ENCODE measurements at regions not wholly inside any gene's neighbourhood (a gene's known extent, or its start where the extent isn't known, plus 50 kb on each side); places are given as distances from the start of the nearest gene placed in this dataset.

DNA sequence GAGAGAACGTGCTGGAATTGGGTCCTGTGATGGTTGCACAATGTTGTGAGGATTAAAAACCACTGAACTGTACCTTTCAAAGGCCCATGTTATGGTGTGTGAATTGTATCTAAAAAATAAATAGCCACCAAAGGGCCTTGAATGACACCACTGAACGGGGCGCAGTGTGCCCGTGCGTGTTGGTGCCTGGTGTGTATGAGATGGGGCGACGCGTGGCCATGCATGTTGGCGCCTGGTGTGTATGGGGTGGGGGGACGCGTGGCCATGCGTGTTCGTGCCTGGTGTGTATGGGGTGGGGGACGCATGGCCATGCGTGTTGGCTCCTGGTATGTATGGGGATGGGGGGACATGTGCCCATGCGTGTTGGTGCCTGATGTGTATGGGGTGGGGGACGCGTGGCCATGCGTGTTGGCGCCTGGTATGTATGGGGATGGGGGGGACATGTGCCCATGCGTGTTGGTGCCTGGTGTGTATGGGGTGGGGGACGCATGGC is 66.6 kb upstream of the HELT start:
- H3K27me3 ChIP-seq (ENCODE audit: low read depth, low read length) = no peaks in the 10 kb centered on the region

DNA sequence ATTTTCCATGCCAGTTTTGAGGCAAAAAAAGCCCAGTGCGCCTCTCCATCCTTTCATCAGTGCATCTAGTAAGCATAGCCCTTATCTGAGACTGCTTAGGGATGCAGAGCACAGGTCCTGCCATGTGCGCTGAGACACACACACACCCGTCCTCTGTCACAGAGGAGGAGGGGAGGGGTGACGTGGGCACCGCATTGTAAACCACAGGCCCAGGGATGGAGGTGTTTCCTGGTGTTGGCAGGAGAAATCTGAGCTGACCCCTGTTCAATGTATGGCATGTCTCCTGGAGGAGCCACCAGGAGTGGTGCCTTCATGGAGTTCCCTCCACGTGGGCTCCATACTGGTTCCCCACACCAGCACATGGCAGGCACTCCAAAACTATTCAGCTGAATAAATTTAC is 65.8 kb upstream of the HELT start:
- Histone ChIP-seq H3K4me1 (ENCODE audit: low read length) (no peaks in the 10 kb centered on the region), H3K27ac (ENCODE audit: low read length) (no peak overlapping the region), H3K27me3 (ENCODE audit: low read depth, low read length) (no peaks in the 10 kb centered on the region), H3K4me3 (ENCODE audit: low read length) (no peak overlapping the region), H3K36me3 (replicated peaks; ENCODE audit: low read depth, low read length) (no peaks in the 10 kb centered on the region), H3K9ac (ENCODE audit: low read length) (no peak overlapping the region), H3K9me3 (ENCODE audit: insufficient read depth, low read length) (no peaks in the 10 kb centered on the region), H3K79me2 (ENCODE audit: low read length) (no peaks in the 10 kb centered on the region), H3K4me2 (ENCODE audit: low read length) (no peak overlapping the region), H2AFZ (ENCODE audit: low read depth, low read length) (no peak overlapping the region), H4K20me1 (ENCODE audit: insufficient read depth, low read length) (no peaks in the 10 kb centered on the region)
- TF ChIP-seq, protein P1, sequence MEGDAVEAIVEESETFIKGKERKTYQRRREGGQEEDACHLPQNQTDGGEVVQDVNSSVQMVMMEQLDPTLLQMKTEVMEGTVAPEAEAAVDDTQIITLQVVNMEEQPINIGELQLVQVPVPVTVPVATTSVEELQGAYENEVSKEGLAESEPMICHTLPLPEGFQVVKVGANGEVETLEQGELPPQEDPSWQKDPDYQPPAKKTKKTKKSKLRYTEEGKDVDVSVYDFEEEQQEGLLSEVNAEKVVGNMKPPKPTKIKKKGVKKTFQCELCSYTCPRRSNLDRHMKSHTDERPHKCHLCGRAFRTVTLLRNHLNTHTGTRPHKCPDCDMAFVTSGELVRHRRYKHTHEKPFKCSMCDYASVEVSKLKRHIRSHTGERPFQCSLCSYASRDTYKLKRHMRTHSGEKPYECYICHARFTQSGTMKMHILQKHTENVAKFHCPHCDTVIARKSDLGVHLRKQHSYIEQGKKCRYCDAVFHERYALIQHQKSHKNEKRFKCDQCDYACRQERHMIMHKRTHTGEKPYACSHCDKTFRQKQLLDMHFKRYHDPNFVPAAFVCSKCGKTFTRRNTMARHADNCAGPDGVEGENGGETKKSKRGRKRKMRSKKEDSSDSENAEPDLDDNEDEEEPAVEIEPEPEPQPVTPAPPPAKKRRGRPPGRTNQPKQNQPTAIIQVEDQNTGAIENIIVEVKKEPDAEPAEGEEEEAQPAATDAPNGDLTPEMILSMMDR (IDR thresholded peaks at IDR 0.05; ENCODE audit: low read depth, low read length) = no peak
- TF ChIP-seq EZH2phosphoT487 (IDR thresholded peaks at IDR 0.05; ENCODE audit: low read depth) = no peak

More for the DNA sequence above, 66.6 kb upstream of the HELT start:
- no peaks in the 10 kb centered on the region for H3K36me3 ChIP-seq (replicated peaks; ENCODE audit: low read depth, low read length)
- H3K9ac ChIP-seq (ENCODE audit: low read length) = no peak overlapping the region
- no peak overlapping the region for H2AFZ ChIP-seq (ENCODE audit: low read depth, low read length)
- TF ChIP-seq, protein P1 (IDR thresholded peaks at IDR 0.05; ENCODE audit: low read depth, low read length) = no peak
- no peak for TF ChIP-seq EZH2phosphoT487 (IDR thresholded peaks at IDR 0.05; ENCODE audit: low read depth)
- H3K4me3 ChIP-seq (ENCODE audit: low read length) = no peak overlapping the region
- H3K4me2 ChIP-seq (ENCODE audit: low read length) = no peak overlapping the region
- H3K9me3 ChIP-seq (ENCODE audit: insufficient read depth, low read length) = no peaks in the 10 kb centered on the region
- H3K79me2 ChIP-seq (ENCODE audit: low read length) = no peaks in the 10 kb centered on the region
- no peaks in the 10 kb centered on the region for H3K4me1 ChIP-seq (ENCODE audit: low read length)
- no peaks in the 10 kb centered on the region for H4K20me1 ChIP-seq (ENCODE audit: insufficient read depth, low read length)
- no peak overlapping the region for H3K27ac ChIP-seq (ENCODE audit: low read length)

DNA sequence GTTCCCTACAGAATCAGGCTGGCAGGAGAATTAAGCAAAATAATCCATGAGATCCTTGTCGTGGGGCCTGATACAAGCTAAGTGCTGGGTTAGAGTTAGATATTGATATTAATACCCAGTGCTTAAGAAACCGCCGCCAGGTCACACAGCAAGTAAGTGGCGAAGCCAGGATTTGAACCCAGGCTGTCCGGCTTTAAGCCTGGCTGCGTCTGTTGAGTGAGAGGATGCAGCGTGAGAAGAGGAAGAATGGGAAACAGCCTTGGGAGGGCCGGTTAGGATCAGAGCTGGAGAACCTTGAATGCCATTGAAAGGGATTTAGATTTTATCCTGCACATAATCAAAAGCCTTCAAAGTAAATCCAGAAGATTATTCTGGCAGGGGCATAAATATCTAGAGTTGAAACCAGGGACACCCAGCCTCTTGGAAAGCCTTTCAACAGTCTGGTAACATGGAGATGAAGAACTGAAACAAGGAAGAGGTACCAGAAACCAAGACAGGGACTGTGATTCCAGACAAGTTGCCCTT is 64.8 kb upstream of the HELT start:
- Histone ChIP-seq H3K27ac (ENCODE audit: low read length) (no peak overlapping the region), H3K27me3 (ENCODE audit: low read depth, low read length) (no peaks in the 10 kb centered on the region), H3K4me1 (ENCODE audit: low read length) (no peaks in the 10 kb centered on the region), H3K9ac (ENCODE audit: low read length) (no peak overlapping the region), H4K20me1 (ENCODE audit: insufficient read depth, low read length) (no peaks in the 10 kb centered on the region), H3K4me2 (ENCODE audit: low read length) (no peak overlapping the region), H3K9me3 (ENCODE audit: insufficient read depth, low read length) (no peaks in the 10 kb centered on the region), H3K36me3 (replicated peaks; ENCODE audit: low read depth, low read length) (no peaks in the 10 kb centered on the region), H3K4me3 (ENCODE audit: low read length) (no peak overlapping the region), H3K79me2 (ENCODE audit: low read length) (no peaks in the 10 kb centered on the region), H2AFZ (ENCODE audit: low read depth, low read length) (no peak overlapping the region)
- TF ChIP-seq EZH2phosphoT487 (IDR thresholded peaks at IDR 0.05; ENCODE audit: low read depth) = no peak
- TF ChIP-seq, protein P1 (IDR thresholded peaks at IDR 0.05; ENCODE audit: low read depth, low read length) = no peak

DNA sequence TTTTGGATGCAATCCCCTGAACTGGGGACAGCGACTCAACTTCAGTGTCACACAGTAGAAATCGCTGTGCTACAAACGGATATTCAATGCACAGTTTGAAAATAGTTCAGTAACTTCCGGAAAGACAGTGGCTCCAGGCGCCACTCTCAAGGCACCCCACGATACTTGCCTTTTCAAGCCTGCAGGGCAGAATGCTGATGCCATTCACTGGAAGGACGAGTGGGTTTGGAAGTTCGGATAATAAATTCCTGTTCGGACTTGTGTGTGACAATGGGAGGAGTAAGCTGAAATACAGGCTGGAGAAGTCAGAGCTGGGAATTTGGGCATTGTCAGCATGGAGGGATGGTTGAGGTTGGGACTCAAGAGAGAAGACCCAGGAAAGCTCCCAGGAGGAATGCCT is 64.3 kb upstream of the HELT start:
- Histone ChIP-seq H3K27me3 (ENCODE audit: low read depth, low read length) (no peaks in the 10 kb centered on the region), H3K4me1 (ENCODE audit: low read length) (no peaks in the 10 kb centered on the region), H3K9ac (ENCODE audit: low read length) (no peak overlapping the region), H2AFZ (ENCODE audit: low read depth, low read length) (no peak overlapping the region), H3K36me3 (replicated peaks; ENCODE audit: low read depth, low read length) (no peaks in the 10 kb centered on the region), H3K4me2 (ENCODE audit: low read length) (no peak overlapping the region), H3K9me3 (ENCODE audit: insufficient read depth, low read length) (no peaks in the 10 kb centered on the region), H3K27ac (ENCODE audit: low read length) (no peak overlapping the region), H3K79me2 (ENCODE audit: low read length) (no peaks in the 10 kb centered on the region), H3K4me3 (ENCODE audit: low read length) (no peak overlapping the region), H4K20me1 (ENCODE audit: insufficient read depth, low read length) (no peaks in the 10 kb centered on the region)
- no peak for TF ChIP-seq EZH2phosphoT487 (IDR thresholded peaks at IDR 0.05; ENCODE audit: low read depth)
- TF ChIP-seq, protein P1 (IDR thresholded peaks at IDR 0.05; ENCODE audit: low read depth, low read length) = no peak

Measured in OCI-LY3 (cell line).